ENCODE measurements at regions not wholly inside any gene's neighbourhood (a gene's known extent, or its start where the extent isn't known, plus 50 kb on each side); places are given as distances from the start of the nearest gene placed in this dataset.

- no peak for DNase-seq
These were observed 442.8 kb upstream of the FBXO33 start for GRCh38 chr14:39875028-39875427.

GRCh38 chr14:39873791-39874190, 441.6 kb upstream of the FBXO33 start:
- DNase-seq, result no peak

- no peak for DNase-seq
These were observed 436.7 kb upstream of the FBXO33 start for GRCh38 chr14:39868949-39869348.

- no peak for DNase-seq
These were observed 436.0 kb upstream of the FBXO33 start for GRCh38 chr14:39868251-39868650.

- no peak for DNase-seq
These were observed 431.2 kb upstream of the FBXO33 start for GRCh38 chr14:39863441-39863840.

GRCh38 chr14:39861696-39862095, 429.5 kb upstream of the FBXO33 start:
- DNase-seq, result no peak

GRCh38 chr14:39861229-39861600, 429.0 kb upstream of the FBXO33 start:
- no peak for DNase-seq

- no peak for DNase-seq
These were observed 428.5 kb upstream of the FBXO33 start for GRCh38 chr14:39860596-39861228.

GRCh38 chr14:39859314-39859713, 427.1 kb upstream of the FBXO33 start:
- no peak for DNase-seq

GRCh38 chr14:39857376-39858055, 425.3 kb upstream of the FBXO33 start:
- no peak for DNase-seq

GRCh38 chr14:39853441-39853840, 421.2 kb upstream of the FBXO33 start:
- no peak for DNase-seq

GRCh38 chr14:39851202-39851601, 419.0 kb upstream of the FBXO33 start:
- DNase-seq, result no peak

GRCh38 chr14:39847852-39848251, 415.6 kb upstream of the FBXO33 start:
- DNase-seq, result no peak

GRCh38 chr14:39847194-39847593, 415.0 kb upstream of the FBXO33 start:
- peak in 1 of 51 donors; percentile 1 for DNase-seq

GRCh38 chr14:39843881-39844280, 411.6 kb upstream of the FBXO33 start:
- DNase-seq, result no peak

- no peak for DNase-seq
These were observed 408.9 kb upstream of the FBXO33 start for GRCh38 chr14:39841088-39841487.

- DNase-seq, result no peak
These were observed 395.8 kb upstream of the FBXO33 start for GRCh38 chr14:39827901-39828655.

- DNase-seq, result no peak
These were observed 380.5 kb upstream of the FBXO33 start for GRCh38 chr14:39812532-39813320.

- no peak for DNase-seq
These were observed 375.0 kb upstream of the FBXO33 start for GRCh38 chr14:39807271-39807670.

- DNase-seq, result no peak
These were observed 352.2 kb upstream of the FBXO33 start for GRCh38 chr14:39784461-39784860.

GRCh38 chr14:39781466-39781865, 349.2 kb upstream of the FBXO33 start:
- peak in 9 of 51 donors; percentile 6 to 36 (median 15) for DNase-seq
